Liver (tissue), 3 donors: ENCODE measurements at regions not wholly inside any gene's neighbourhood (a gene's known extent, or its start where the extent isn't known, plus 50 kb on each side); places are given as distances from the start of the nearest gene placed in this dataset.

Experiments
- FOXA1 ChIP-seq: IDR thresholded peaks from 2 replicates; pipeline ENCODE4 v1.6.1; 2016; ENCODE audit warnings: antibody characterized with exemption
- GABPA ChIP-seq, 2 donors: IDR thresholded peaks in 1 of 2; conservative IDR thresholded peaks in 1 of 2; 2 replicates each; pipeline ENCODE4 v1.6.1; 2016; ENCODE audit warnings: antibody characterized with exemption in 2 of 2, mild to moderate bottlenecking in 1 of 2, moderate library complexity in 1 of 2
- HNF4G ChIP-seq: IDR thresholded peaks from 2 replicates; pipeline ENCODE4 v1.6.1; 2016; ENCODE audit warnings: antibody characterized with exemption
- JUND ChIP-seq, 2 donors: IDR thresholded peaks; 2 replicates each; pipeline ENCODE4 v1.6.1; 2016; ENCODE audit warnings: antibody characterized with exemption in 2 of 2
- RAD21 ChIP-seq, 2 donors: IDR thresholded peaks; 2 replicates each; pipeline ENCODE4 v1.6.1; 2016; ENCODE audit warnings: antibody characterized with exemption in 2 of 2, mild to moderate bottlenecking in 2 of 2
- RXRA ChIP-seq, 2 donors: IDR thresholded peaks; 2 replicates each; pipeline ENCODE4 v1.6.1; 2017 to 2018; ENCODE audit warnings: antibody characterized with exemption in 2 of 2, mild to moderate bottlenecking in 1 of 2
- SP1 ChIP-seq: IDR thresholded peaks from 2 replicates; pipeline ENCODE4 v1.6.1; 2018; ENCODE audit warnings: antibody characterized with exemption, mild to moderate bottlenecking
- TAF1 ChIP-seq: conservative IDR thresholded peaks from 2 replicates; pipeline ENCODE4 v1.6.1; 2016; ENCODE audit warnings: antibody characterized with exemption, mild to moderate bottlenecking
- TF ChIP-seq, protein P1 (sequence below): IDR thresholded peaks from 2 replicates; pipeline ENCODE4 v1.6.1; 2016; ENCODE audit warnings: antibody characterized with exemption, mild to moderate bottlenecking
- TF ChIP-seq, protein P2 (sequence below): fragments of 150-350 bp; IDR thresholded peaks from 2 replicates; pipeline ENCODE4 v1.5.1; 2017; ENCODE audit warnings: improper control_type of control experiment, low read depth, low read length; ENCODE audit not compliant: missing input control
- TF ChIP-seq, protein P3 (sequence below): IDR thresholded peaks from 2 replicates; pipeline ENCODE4 v1.6.1; 2016; ENCODE audit warnings: antibody characterized with exemption
- donor health status: healthy.
- donor health status: healthy.

DNA sequence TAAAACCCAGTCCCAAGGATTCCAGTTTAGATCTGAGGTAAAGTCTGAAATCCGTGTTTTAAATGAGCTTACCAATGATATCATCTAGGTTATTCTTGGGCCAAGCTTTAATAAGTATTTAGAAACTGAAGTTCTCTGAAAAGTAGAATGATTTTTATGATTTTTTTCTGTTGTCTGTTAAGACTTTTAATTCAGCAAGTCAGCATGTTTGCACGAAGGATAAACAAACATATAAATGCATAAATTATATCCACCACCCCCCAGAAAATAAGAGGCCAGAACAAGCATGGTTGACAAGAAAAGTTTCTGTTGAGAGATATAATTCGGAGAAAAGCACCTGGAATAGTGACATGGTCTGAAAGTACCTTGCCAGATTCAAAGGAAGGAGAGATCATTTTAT is 655.7 kb downstream of the NOVA1 start:
- TF ChIP-seq, protein P1, sequence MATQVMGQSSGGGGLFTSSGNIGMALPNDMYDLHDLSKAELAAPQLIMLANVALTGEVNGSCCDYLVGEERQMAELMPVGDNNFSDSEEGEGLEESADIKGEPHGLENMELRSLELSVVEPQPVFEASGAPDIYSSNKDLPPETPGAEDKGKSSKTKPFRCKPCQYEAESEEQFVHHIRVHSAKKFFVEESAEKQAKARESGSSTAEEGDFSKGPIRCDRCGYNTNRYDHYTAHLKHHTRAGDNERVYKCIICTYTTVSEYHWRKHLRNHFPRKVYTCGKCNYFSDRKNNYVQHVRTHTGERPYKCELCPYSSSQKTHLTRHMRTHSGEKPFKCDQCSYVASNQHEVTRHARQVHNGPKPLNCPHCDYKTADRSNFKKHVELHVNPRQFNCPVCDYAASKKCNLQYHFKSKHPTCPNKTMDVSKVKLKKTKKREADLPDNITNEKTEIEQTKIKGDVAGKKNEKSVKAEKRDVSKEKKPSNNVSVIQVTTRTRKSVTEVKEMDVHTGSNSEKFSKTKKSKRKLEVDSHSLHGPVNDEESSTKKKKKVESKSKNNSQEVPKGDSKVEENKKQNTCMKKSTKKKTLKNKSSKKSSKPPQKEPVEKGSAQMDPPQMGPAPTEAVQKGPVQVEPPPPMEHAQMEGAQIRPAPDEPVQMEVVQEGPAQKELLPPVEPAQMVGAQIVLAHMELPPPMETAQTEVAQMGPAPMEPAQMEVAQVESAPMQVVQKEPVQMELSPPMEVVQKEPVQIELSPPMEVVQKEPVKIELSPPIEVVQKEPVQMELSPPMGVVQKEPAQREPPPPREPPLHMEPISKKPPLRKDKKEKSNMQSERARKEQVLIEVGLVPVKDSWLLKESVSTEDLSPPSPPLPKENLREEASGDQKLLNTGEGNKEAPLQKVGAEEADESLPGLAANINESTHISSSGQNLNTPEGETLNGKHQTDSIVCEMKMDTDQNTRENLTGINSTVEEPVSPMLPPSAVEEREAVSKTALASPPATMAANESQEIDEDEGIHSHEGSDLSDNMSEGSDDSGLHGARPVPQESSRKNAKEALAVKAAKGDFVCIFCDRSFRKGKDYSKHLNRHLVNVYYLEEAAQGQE: no peak
- TF ChIP-seq, protein P2, sequence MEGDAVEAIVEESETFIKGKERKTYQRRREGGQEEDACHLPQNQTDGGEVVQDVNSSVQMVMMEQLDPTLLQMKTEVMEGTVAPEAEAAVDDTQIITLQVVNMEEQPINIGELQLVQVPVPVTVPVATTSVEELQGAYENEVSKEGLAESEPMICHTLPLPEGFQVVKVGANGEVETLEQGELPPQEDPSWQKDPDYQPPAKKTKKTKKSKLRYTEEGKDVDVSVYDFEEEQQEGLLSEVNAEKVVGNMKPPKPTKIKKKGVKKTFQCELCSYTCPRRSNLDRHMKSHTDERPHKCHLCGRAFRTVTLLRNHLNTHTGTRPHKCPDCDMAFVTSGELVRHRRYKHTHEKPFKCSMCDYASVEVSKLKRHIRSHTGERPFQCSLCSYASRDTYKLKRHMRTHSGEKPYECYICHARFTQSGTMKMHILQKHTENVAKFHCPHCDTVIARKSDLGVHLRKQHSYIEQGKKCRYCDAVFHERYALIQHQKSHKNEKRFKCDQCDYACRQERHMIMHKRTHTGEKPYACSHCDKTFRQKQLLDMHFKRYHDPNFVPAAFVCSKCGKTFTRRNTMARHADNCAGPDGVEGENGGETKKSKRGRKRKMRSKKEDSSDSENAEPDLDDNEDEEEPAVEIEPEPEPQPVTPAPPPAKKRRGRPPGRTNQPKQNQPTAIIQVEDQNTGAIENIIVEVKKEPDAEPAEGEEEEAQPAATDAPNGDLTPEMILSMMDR: no peak
- TF ChIP-seq RAD21 (IDR thresholded peaks at IDR 0.05): no peak
- TF ChIP-seq FOXA1: no peak
- TF ChIP-seq, protein P3, sequence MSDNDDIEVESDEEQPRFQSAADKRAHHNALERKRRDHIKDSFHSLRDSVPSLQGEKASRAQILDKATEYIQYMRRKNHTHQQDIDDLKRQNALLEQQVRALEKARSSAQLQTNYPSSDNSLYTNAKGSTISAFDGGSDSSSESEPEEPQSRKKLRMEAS: no peak
- no peak for TF ChIP-seq GABPA (IDR thresholded peaks at IDR 0.05 in 1 of 2, conservative IDR thresholded peaks at IDR 0.05 in 1 of 2)
- TF ChIP-seq JUND (IDR thresholded peaks at IDR 0.05): no peak
- no peak for TF ChIP-seq SP1
- TF ChIP-seq RXRA (IDR thresholded peaks at IDR 0.05): no peak
- TF ChIP-seq HNF4G: no peak
- no peak for TF ChIP-seq TAF1
